ENCODE measurements at regions not wholly inside any gene's neighbourhood (a gene's known extent, or its start where the extent isn't known, plus 50 kb on each side); places are given as distances from the start of the nearest gene placed in this dataset.

- TF ChIP-seq EZH2 (IDR thresholded peaks at IDR 0.05; ENCODE audit: insufficient read depth, low read length), result no peak
- TF ChIP-seq, protein P1, sequence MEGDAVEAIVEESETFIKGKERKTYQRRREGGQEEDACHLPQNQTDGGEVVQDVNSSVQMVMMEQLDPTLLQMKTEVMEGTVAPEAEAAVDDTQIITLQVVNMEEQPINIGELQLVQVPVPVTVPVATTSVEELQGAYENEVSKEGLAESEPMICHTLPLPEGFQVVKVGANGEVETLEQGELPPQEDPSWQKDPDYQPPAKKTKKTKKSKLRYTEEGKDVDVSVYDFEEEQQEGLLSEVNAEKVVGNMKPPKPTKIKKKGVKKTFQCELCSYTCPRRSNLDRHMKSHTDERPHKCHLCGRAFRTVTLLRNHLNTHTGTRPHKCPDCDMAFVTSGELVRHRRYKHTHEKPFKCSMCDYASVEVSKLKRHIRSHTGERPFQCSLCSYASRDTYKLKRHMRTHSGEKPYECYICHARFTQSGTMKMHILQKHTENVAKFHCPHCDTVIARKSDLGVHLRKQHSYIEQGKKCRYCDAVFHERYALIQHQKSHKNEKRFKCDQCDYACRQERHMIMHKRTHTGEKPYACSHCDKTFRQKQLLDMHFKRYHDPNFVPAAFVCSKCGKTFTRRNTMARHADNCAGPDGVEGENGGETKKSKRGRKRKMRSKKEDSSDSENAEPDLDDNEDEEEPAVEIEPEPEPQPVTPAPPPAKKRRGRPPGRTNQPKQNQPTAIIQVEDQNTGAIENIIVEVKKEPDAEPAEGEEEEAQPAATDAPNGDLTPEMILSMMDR (IDR thresholded peaks at IDR 0.05; ENCODE audit: insufficient read depth, low read depth, low read length), result no peak
These were observed 400.2 kb upstream of the SGCD start for GRCh38 chr5:155926766-155927165.

Data from astrocyte (in vitro differentiated cells and primary cell).